ENCODE measurements at regions not wholly inside any gene's neighbourhood (a gene's known extent, or its start where the extent isn't known, plus 50 kb on each side); places are given as distances from the start of the nearest gene placed in this dataset.

DNA sequence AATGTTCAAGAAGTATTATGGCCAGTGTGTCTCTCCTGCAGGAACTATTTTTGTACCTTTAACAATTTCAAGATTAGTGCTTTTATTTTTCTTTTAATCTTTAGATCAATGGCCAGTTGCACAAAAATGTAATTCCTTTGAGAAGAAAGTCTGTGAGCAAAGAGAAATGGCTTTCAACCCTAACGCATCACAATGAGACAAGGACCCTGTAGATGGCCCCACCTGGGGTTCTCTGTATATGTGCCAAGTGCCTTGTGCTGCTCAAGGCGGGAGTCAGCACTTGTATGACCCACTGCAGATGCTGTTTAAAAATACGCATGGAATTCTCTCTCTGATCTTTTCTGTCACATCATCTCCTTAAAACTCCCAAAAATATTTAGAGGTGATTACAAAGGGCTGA is 453.4 kb downstream of the OCA2 start:
- Mint-ChIP-seq H3K9me3 (peaks cover 24% of the 10 kb centered on the region), H3K27ac (no peak overlapping the region)
- no peak for DNase-seq (ENCODE audit: low spot score)

GRCh38 chr15:27642981-27643380 is 456.1 kb downstream of the OCA2 start:
- Histone ChIP-seq H3K4me2 (no peak overlapping the region), H3K27me3 (no peaks in the 10 kb centered on the region), H3K9me3 (ENCODE audit: low read depth) (no peaks in the 10 kb centered on the region), H3K79me2 (ENCODE audit: low read depth) (no peaks in the 10 kb centered on the region), H3K4me3 (no peak overlapping the region), H3F3A (ENCODE audit: low read depth) (no peaks in the 10 kb centered on the region), H2AFZ (replicated peaks) (no peak overlapping the region), H4K20me1 (ENCODE audit: low read depth) (no peaks in the 10 kb centered on the region), H3K36me3 (no peaks in the 10 kb centered on the region), H3K27ac (no peak overlapping the region), H3K4me1 (peaks cover 10% of the 10 kb centered on the region), H3K9ac (no peak overlapping the region)
- DNase-seq (ENCODE audit: low spot score): no peak
- Mint-ChIP-seq H3K27me3 (ENCODE audit: insufficient read depth, low read depth) (peaks cover 3% of the 10 kb centered on the region), H3K4me1 (peaks cover 17% of the 10 kb centered on the region), H3K9me3 (peaks cover 28% of the 10 kb centered on the region), H3K27ac (no peak overlapping the region), H3K36me3 (no peaks in the 10 kb centered on the region), H3K4me3 (no peak overlapping the region)
- TF ChIP-seq EZH2phosphoT487 (IDR thresholded peaks at IDR 0.05): no peak
- no peak for TF ChIP-seq EZH2 (IDR thresholded peaks at IDR 0.05)
- no peak for TF ChIP-seq CTCF (IDR thresholded peaks at IDR 0.05)

More for the DNA sequence above, 453.4 kb downstream of the OCA2 start:
- H3K4me3 Mint-ChIP-seq: no peak overlapping the region
- Histone ChIP-seq H3F3A (ENCODE audit: low read depth) (no peaks in the 10 kb centered on the region), H3K4me2 (no peak overlapping the region), H3K9ac (no peak overlapping the region), H3K4me3 (no peak overlapping the region), H2AFZ (replicated peaks) (no peak overlapping the region), H3K9me3 (ENCODE audit: low read depth) (no peaks in the 10 kb centered on the region), H3K27ac (no peak overlapping the region), H3K36me3 (no peaks in the 10 kb centered on the region), H3K79me2 (ENCODE audit: low read depth) (no peaks in the 10 kb centered on the region), H3K4me1 (peaks cover 10% of the 10 kb centered on the region), H4K20me1 (ENCODE audit: low read depth) (no peaks in the 10 kb centered on the region), H3K27me3 (no peaks in the 10 kb centered on the region)
- H3K4me1 Mint-ChIP-seq: peaks cover 11% of the 10 kb centered on the region
- TF ChIP-seq EZH2phosphoT487 (IDR thresholded peaks at IDR 0.05): no peak
- no peak for TF ChIP-seq EZH2 (IDR thresholded peaks at IDR 0.05)
- TF ChIP-seq CTCF (IDR thresholded peaks at IDR 0.05): no peak
- peaks cover 3% of the 10 kb centered on the region for H3K27me3 Mint-ChIP-seq (ENCODE audit: insufficient read depth, low read depth)
- H3K36me3 Mint-ChIP-seq: no peaks in the 10 kb centered on the region

GRCh38 chr15:27639595-27639994 is 459.5 kb downstream of the OCA2 start:
- DNase-seq (ENCODE audit: low spot score): no peak
- Histone ChIP-seq H3K27me3 (no peaks in the 10 kb centered on the region), H3K4me3 (no peak overlapping the region), H3K9ac (no peak overlapping the region), H4K20me1 (ENCODE audit: low read depth) (no peaks in the 10 kb centered on the region), H3K9me3 (ENCODE audit: low read depth) (no peaks in the 10 kb centered on the region), H3K36me3 (no peaks in the 10 kb centered on the region), H3F3A (ENCODE audit: low read depth) (no peaks in the 10 kb centered on the region), H2AFZ (replicated peaks) (no peak overlapping the region), H3K27ac (no peak overlapping the region), H3K4me2 (no peak overlapping the region), H3K4me1 (peaks cover 13% of the 10 kb centered on the region), H3K79me2 (ENCODE audit: low read depth) (no peaks in the 10 kb centered on the region)
- Mint-ChIP-seq H3K36me3 (no peaks in the 10 kb centered on the region), H3K27me3 (ENCODE audit: insufficient read depth, low read depth) (no peaks in the 10 kb centered on the region), H3K4me3 (no peak overlapping the region), H3K27ac (no peak overlapping the region), H3K4me1 (peaks cover 12% of the 10 kb centered on the region), H3K9me3 (peaks cover 28% of the 10 kb centered on the region)
- no peak for TF ChIP-seq CTCF (IDR thresholded peaks at IDR 0.05)
- TF ChIP-seq EZH2 (IDR thresholded peaks at IDR 0.05): no peak
- no peak for TF ChIP-seq EZH2phosphoT487 (IDR thresholded peaks at IDR 0.05)

Data from neural progenitor cell (in vitro differentiated cells).